HCT116 (cell line): ENCODE measurements at regions not wholly inside any gene's neighbourhood (a gene's known extent, or its start where the extent isn't known, plus 50 kb on each side); places are given as distances from the start of the nearest gene placed in this dataset.

Experiments
- ATAC-seq: fragments of 200-7000 bp; cut with Tn5 transposase; 2 replicates; pipeline ENCODE4 v1.9.1; 2020; ENCODE audit warnings: mild to moderate bottlenecking, moderate library complexity
- BruUV-seq: library from RNA; stranded (reverse); fragments of 400-500 nt; replicated peaks from 2 replicates; lab custom pipeline; 2021; lab: Mats Ljungman, UMichigan
- CTCF ChIA-PET: fragments of 300-600 bp; sonication (Branson Sonifier 250); formaldehyde crosslinking; loops from one replicate; lab custom pipeline; 2021; ENCODE audit warnings: antibody characterized with exemption; lab: Charles Lee
- POLR2A ChIA-PET: fragments of 300-600, 350-600 bp; sonication (Branson Sonifier 250); formaldehyde crosslinking; loops from one replicate; lab custom pipeline; 2021; ENCODE audit warnings: antibody characterized with exemption; lab: Charles Lee
- RAD21 ChIA-PET, 2 experiments: fragments of 300-600 bp; sonication (Branson Sonifier 250); formaldehyde crosslinking; loops; one replicate each; lab custom pipeline; 2023; ENCODE audit warnings: low total read pairs in 2 of 2; ENCODE audit not compliant: uncharacterized antibody in 2 of 2, unreplicated experiment in 2 of 2, low non-redundant PET in 1 of 2; lab: Charles Lee
- DNase-seq: peaks from one replicate; pipeline ENCODE4 v3.0.0-alpha.2; 2010; ENCODE audit warnings: low read depth, low spot score
- H2AFZ ChIP-seq: fragments of 200-600 bp; shearing (Covaris generic), sonication (generic); 2 replicates; pipeline ENCODE4 v1.6.1; 2017; ENCODE audit warnings: low read depth, mixed run types, mixed read lengths, antibody characterized with exemption, low read length; ENCODE audit not compliant: poor library complexity, severe bottlenecking
- H3K27ac ChIP-seq: 2 replicates; pipeline ENCODE4 v1.5.1; 2012; ENCODE audit warnings: low read depth, low read length
- H3K27me3 ChIP-seq: fragments of 200-600 bp; sonication (generic); 2 replicates; pipeline ENCODE4 v1.6.1; 2016; ENCODE audit warnings: mixed run types, low read length, mixed read lengths; ENCODE audit not compliant: insufficient read depth
- H3K36me3 ChIP-seq, 2 experiments: fragments of 200-500 bp in 1 of 2; fragments of 200-600 bp in 1 of 2; sonication (Bioruptor generic) in 1 of 2; sonication (generic) in 1 of 2; 2 replicates each; pipeline versions ENCODE4 v1.5.1 to v1.6.1; 2014 to 2016; ENCODE audit warnings: low read length in 2 of 2, inconsistent platforms in 1 of 2, mixed read lengths in 1 of 2, mixed run types in 1 of 2; ENCODE audit not compliant: insufficient read depth in 2 of 2, control insufficient read depth in 1 of 2
- H3K4me1 ChIP-seq, 2 experiments: fragments of 200-600 bp in 1 of 2; sonication (generic) in 1 of 2; 2 replicates each; pipeline versions ENCODE4 v1.5.1 to v1.6.1; 2012 to 2017; ENCODE audit warnings: low read length in 2 of 2, inconsistent platforms in 1 of 2, mild to moderate bottlenecking in 1 of 2, mixed read lengths in 1 of 2, mixed run types in 1 of 2, moderate library complexity in 1 of 2; ENCODE audit not compliant: insufficient read depth in 2 of 2, control insufficient read depth in 1 of 2
- H3K4me2 ChIP-seq: fragments of 200-600 bp; sonication (generic); 2 replicates; pipeline ENCODE4 v1.6.1; 2017; ENCODE audit warnings: mixed run types, low read length, mixed read lengths
- H3K4me3 ChIP-seq, 2 experiments: fragments of 200-600 bp in 1 of 2; sonication (generic) in 1 of 2; replicated peaks in 1 of 2; 2 replicates each; pipeline ENCODE4 v1.5.1; 2011 to 2016; ENCODE audit warnings: low read length in 2 of 2, control low read depth in 1 of 2, low read depth in 1 of 2, mild to moderate bottlenecking in 1 of 2, mixed read lengths in 1 of 2, mixed run types in 1 of 2
- H3K79me2 ChIP-seq: fragments of 200-600 bp; sonication (generic); 2 replicates; pipeline ENCODE4 v1.6.1; 2017; ENCODE audit warnings: mild to moderate bottlenecking, mixed run types, low read length, moderate library complexity, mixed read lengths; ENCODE audit not compliant: insufficient read depth
- H3K9ac ChIP-seq: fragments of 200-600 bp; sonication (generic); 2 replicates; pipeline ENCODE4 v1.6.1; 2016; ENCODE audit warnings: low read length, mixed read lengths
- H3K9me2 ChIP-seq: fragments of 200-600 bp; sonication (generic), shearing (Covaris generic); 2 replicates; pipeline ENCODE4 v1.6.1; 2017; ENCODE audit warnings: mixed run types, mild to moderate bottlenecking, moderate library complexity; ENCODE audit not compliant: insufficient read depth
- H3K9me3 ChIP-seq, 2 experiments: fragments of 200-500 bp in 1 of 2; fragments of 200-600 bp in 1 of 2; sonication (Bioruptor generic) in 1 of 2; sonication (generic) in 1 of 2; 2 replicates each; pipeline ENCODE4 v1.6.1; 2014 to 2017; ENCODE audit warnings: low read length in 2 of 2, mixed read lengths in 2 of 2, inconsistent platforms in 1 of 2, low read depth in 1 of 2, mild to moderate bottlenecking in 1 of 2, mixed run types in 1 of 2, moderate library complexity in 1 of 2; ENCODE audit not compliant: control insufficient read depth in 1 of 2, insufficient read depth in 1 of 2
- H4K20me1 ChIP-seq: fragments of 200-600 bp; sonication (generic), shearing (Covaris generic); 2 replicates; pipeline ENCODE4 v1.6.1; 2017; ENCODE audit warnings: mixed run types, mild to moderate bottlenecking, moderate library complexity; ENCODE audit not compliant: insufficient read depth
- CBX3 ChIP-seq: IDR thresholded peaks from 2 replicates; pipeline ENCODE4 v1.6.1; 2012; ENCODE audit warnings: low read depth
- ELF1 ChIP-seq: IDR thresholded peaks from 2 replicates; pipeline ENCODE4 v1.6.1; 2012; ENCODE audit warnings: low read depth, borderline replicate concordance
- EZH2 ChIP-seq: fragments of 200-600 bp; sonication (generic); IDR thresholded peaks from 2 replicates; pipeline ENCODE4 v1.6.1; 2017; ENCODE audit warnings: antibody characterized with exemption, mixed run types
- EZH2phosphoT487 ChIP-seq: fragments of 200-600 bp; IDR thresholded peaks from 2 replicates; pipeline ENCODE4 v1.6.1; 2018; ENCODE audit warnings: antibody characterized with exemption, borderline replicate concordance
- POLR2A ChIP-seq: IDR thresholded peaks from 2 replicates; pipeline ENCODE4 v1.7.0; 2011; ENCODE audit warnings: borderline replicate concordance; ENCODE audit not compliant: insufficient read depth, insufficient read length; ENCODE audit errors: extremely low read depth
- RAD21 ChIP-seq: IDR thresholded peaks from 2 replicates; pipeline ENCODE4 v1.6.1; 2012; ENCODE audit warnings: low read depth, mild to moderate bottlenecking
- SRF ChIP-seq: IDR thresholded peaks from 2 replicates; pipeline ENCODE4 v1.6.1; 2012; ENCODE audit warnings: low read depth
- intact Hi-C: fragments of 100-400 bp; cut with micrococcal nuclease; formaldehyde crosslinking; loops from 2 replicates; pipeline ENCODE4 v1.10.0; 2022
- TF ChIP-seq, protein P1 (sequence below): IDR thresholded peaks from 2 replicates; pipeline ENCODE4 v1.6.1; 2012
- TF ChIP-seq, protein P2 (sequence below), 3 experiments: fragments of 200-600 bp in 1 of 3; sonication (generic) in 1 of 3; IDR thresholded peaks in 2 of 3; conservative IDR thresholded peaks in 1 of 3; 2 replicates each; pipeline ENCODE4 v1.5.1; 2012 to 2017; ENCODE audit warnings: low read depth in 2 of 3, low read length in 2 of 3, antibody characterized with exemption in 1 of 3, borderline replicate concordance in 1 of 3, control low read depth in 1 of 3, mild to moderate bottlenecking in 1 of 3, mixed read lengths in 1 of 3, mixed run types in 1 of 3, moderate library complexity in 1 of 3; ENCODE audit not compliant: insufficient read depth in 1 of 3
- TF ChIP-seq, protein P3 (sequence below): IDR thresholded peaks from 2 replicates; pipeline ENCODE4 v1.6.1; 2011; ENCODE audit warnings: mild to moderate bottlenecking, low read length, moderate library complexity; ENCODE audit not compliant: insufficient replicate concordance; ENCODE audit errors: extremely low read depth

DNA sequence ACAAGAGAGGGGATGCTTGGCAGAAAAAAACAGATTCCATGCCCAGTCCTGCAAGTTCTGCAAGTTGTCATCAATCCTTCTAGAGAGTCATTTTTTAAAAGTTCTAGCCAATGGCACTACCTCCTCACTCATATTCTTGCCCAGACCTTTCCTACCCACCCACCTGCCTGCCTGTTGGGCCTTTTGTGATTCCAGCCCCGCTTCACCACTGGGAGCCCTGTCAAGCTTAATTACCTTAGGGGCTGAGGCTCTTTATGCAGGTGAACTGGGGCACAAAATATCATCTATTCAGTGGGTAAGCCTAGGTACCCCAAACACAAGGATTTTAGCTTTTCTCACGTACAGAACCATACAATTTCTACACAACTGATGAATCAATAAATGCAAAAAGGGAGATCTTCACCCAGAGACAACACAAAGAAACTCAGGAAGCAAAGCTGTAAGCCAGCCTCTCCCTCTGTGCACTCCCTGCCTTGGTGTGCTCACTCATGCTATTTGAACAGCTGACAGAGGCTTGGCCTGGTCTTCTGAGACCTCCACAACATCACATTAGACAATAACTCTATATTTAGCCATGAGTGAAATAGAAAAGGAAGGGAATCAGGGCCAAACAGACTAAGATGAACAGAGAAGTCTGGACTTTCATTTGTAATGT, 222.6 kb downstream of the HTR7 start:
- CTCF ChIA-PET: no interaction called here
- ATAC-seq: no peak
- H3K27ac ChIP-seq: no peak overlapping the region
- TF ChIP-seq ELF1 (no peak), EZH2 (no peak), EZH2phosphoT487 (no peak), RAD21 (no peak), POLR2A (no peak), CBX3 (no peak), SRF (no peak)
- TF ChIP-seq, protein P1, sequence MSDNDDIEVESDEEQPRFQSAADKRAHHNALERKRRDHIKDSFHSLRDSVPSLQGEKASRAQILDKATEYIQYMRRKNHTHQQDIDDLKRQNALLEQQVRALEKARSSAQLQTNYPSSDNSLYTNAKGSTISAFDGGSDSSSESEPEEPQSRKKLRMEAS: no peak
- TF ChIP-seq, protein P2, sequence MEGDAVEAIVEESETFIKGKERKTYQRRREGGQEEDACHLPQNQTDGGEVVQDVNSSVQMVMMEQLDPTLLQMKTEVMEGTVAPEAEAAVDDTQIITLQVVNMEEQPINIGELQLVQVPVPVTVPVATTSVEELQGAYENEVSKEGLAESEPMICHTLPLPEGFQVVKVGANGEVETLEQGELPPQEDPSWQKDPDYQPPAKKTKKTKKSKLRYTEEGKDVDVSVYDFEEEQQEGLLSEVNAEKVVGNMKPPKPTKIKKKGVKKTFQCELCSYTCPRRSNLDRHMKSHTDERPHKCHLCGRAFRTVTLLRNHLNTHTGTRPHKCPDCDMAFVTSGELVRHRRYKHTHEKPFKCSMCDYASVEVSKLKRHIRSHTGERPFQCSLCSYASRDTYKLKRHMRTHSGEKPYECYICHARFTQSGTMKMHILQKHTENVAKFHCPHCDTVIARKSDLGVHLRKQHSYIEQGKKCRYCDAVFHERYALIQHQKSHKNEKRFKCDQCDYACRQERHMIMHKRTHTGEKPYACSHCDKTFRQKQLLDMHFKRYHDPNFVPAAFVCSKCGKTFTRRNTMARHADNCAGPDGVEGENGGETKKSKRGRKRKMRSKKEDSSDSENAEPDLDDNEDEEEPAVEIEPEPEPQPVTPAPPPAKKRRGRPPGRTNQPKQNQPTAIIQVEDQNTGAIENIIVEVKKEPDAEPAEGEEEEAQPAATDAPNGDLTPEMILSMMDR (IDR thresholded peaks at IDR 0.05 in 2 of 3, conservative IDR thresholded peaks at IDR 0.05 in 1 of 3; ENCODE audit: borderline replicate concordance in 1 of 3, insufficient read depth in 1 of 3, low read depth in 2 of 3, low read length in 2 of 3): no peak
- TF ChIP-seq, protein P3, sequence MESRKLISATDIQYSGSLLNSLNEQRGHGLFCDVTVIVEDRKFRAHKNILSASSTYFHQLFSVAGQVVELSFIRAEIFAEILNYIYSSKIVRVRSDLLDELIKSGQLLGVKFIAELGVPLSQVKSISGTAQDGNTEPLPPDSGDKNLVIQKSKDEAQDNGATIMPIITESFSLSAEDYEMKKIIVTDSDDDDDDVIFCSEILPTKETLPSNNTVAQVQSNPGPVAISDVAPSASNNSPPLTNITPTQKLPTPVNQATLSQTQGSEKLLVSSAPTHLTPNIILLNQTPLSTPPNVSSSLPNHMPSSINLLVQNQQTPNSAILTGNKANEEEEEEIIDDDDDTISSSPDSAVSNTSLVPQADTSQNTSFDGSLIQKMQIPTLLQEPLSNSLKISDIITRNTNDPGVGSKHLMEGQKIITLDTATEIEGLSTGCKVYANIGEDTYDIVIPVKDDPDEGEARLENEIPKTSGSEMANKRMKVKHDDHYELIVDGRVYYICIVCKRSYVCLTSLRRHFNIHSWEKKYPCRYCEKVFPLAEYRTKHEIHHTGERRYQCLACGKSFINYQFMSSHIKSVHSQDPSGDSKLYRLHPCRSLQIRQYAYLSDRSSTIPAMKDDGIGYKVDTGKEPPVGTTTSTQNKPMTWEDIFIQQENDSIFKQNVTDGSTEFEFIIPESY: no peak
- TF ChIP-seq, all 23 proteins: peak for 0
- no peak overlapping the region for H3K4me2 ChIP-seq
- no peak overlapping the region for H3K9ac ChIP-seq
- H3K4me1 ChIP-seq: no peaks in the 10 kb centered on the region
- ChIA-PET RAD21 (no interaction called here), POLR2A (no interaction called here)
- H3K36me3 ChIP-seq: no peaks in the 10 kb centered on the region
- H4K20me1 ChIP-seq: no peaks in the 10 kb centered on the region
- no peak overlapping the region for H2AFZ ChIP-seq
- no peaks in the 10 kb centered on the region for H3K9me2 ChIP-seq
- no peaks in the 10 kb centered on the region for H3K27me3 ChIP-seq
- no peaks in the 10 kb centered on the region for H3K9me3 ChIP-seq
- intact Hi-C loops: no loop called here
- no peak for DNase-seq
- no peak overlapping the region for H3K4me3 ChIP-seq
- no peaks in the 10 kb centered on the region for H3K79me2 ChIP-seq
- BruUV-seq: no TSS peak
